HEK293 (cell line): ENCODE measurements at regions not wholly inside any gene's neighbourhood (a gene's known extent, or its start where the extent isn't known, plus 50 kb on each side); places are given as distances from the start of the nearest gene placed in this dataset.

ENCODE experiments used
- IKZF3 ChIP-seq: fragments of 450-650 bp; IDR thresholded peaks from 2 replicates; pipeline ENCODE4 v1.5.0; 2018; ENCODE audit warnings: missing biosample characterization, mild to moderate bottlenecking, missing genetic modification characterization, moderate library complexity
- YY1 ChIP-seq: fragments of 450-650 bp; formaldehyde crosslinking; IDR thresholded peaks from 2 replicates; pipeline ENCODE4 v1.5.1; 2018; ENCODE audit warnings: missing biosample characterization, missing genetic modification characterization
- ZBTB17 ChIP-seq: fragments of 450-650 bp; formaldehyde crosslinking; IDR thresholded peaks from 2 replicates; pipeline ENCODE4 v1.5.1; 2016; ENCODE audit warnings: missing biosample characterization, missing genetic modification characterization
- ZNF133 ChIP-seq: fragments of 450-650 bp; formaldehyde crosslinking; IDR thresholded peaks from 2 replicates; pipeline ENCODE4 v1.5.1; 2016; ENCODE audit warnings: missing biosample characterization, missing genetic modification characterization
- ZNF146 ChIP-seq: fragments of 450-650 bp; formaldehyde crosslinking; IDR thresholded peaks from 2 replicates; pipeline ENCODE4 v1.5.1; 2016; ENCODE audit warnings: missing biosample characterization, missing genetic modification characterization
- ZNF184 ChIP-seq: fragments of 450-650 bp; IDR thresholded peaks from 2 replicates; pipeline ENCODE4 v1.5.1; 2018; ENCODE audit warnings: missing biosample characterization, mild to moderate bottlenecking, missing genetic modification characterization
- ZNF24 ChIP-seq: fragments of 450-650 bp; formaldehyde crosslinking; IDR thresholded peaks from 2 replicates; pipeline ENCODE4 v1.5.1; 2016; ENCODE audit warnings: missing biosample characterization, missing genetic modification characterization
- ZNF274 ChIP-seq, 2 experiments: fragments of 200-500 bp in 1 of 2; fragments of 450-650 bp in 1 of 2; sonication (Bioruptor generic) in 1 of 2; formaldehyde crosslinking in 1 of 2; IDR thresholded peaks; 2 replicates each; pipeline versions ENCODE4 v1.5.1 to v1.6.1; 2014 to 2016; ENCODE audit warnings: borderline replicate concordance in 1 of 2, inconsistent platforms in 1 of 2, low read length in 1 of 2, missing biosample characterization in 1 of 2, missing genetic modification characterization in 1 of 2
- ZNF701 ChIP-seq: fragments of 450-650 bp; formaldehyde crosslinking; IDR thresholded peaks from 2 replicates; pipeline ENCODE4 v1.5.1; 2016; ENCODE audit warnings: missing biosample characterization, missing genetic modification characterization
- TF ChIP-seq, protein P1 (sequence below): fragments of 450-650 bp; formaldehyde crosslinking; IDR thresholded peaks from 2 replicates; pipeline ENCODE4 v1.5.1; 2016; ENCODE audit warnings: missing biosample characterization, missing genetic modification characterization
- TF ChIP-seq, protein P2 (sequence below): sonication (generic); formaldehyde crosslinking; IDR thresholded peaks from 2 replicates; pipeline ENCODE4 v1.8.1; 2022; ENCODE audit warnings: mild to moderate bottlenecking, moderate library complexity, missing genetic modification reagents
- TF ChIP-seq, protein P3 (sequence below): fragments of 450-650 bp; IDR thresholded peaks from 2 replicates; pipeline ENCODE4 v1.5.1; 2018; ENCODE audit warnings: missing biosample characterization, missing genetic modification characterization
- TF ChIP-seq, protein P4 (sequence below): fragments of 450-650 bp; formaldehyde crosslinking; IDR thresholded peaks from 2 replicates; pipeline ENCODE4 v1.5.1; 2016; ENCODE audit warnings: missing biosample characterization, missing genetic modification characterization

DNA sequence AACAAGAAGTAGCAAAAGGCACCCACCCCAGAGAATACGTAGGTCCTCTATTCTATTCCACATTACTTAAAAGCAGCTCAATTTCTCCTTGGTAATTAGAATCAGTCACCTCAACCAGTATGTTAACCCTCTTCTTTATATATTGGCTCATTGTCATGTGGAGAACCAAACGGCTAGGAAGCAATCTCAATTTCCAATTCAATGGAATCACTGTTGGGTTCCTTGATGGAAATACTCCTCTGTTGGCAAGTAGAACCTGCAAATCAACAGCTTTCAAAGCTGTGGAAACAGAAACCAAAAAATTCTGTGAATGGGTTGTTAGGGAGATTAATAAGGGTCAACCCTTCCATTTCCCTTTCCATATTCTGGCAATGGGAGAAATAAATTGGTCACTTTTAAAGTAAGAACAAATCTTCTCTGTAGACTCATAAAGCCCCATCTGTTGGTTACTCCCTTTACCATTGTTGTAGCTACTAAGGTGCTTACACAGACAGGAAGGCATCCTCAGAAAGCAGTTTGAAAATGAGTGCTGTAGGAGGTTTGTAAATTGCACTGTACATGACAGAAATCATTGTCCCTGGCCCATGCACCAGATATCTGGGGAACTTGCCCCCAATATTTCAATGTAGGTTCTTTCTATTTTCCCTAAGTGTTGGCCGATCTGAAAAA is 138.6 kb upstream of the UFM1 start:
- TF ChIP-seq ZBTB17 (tag by site-specific recombination) = no peak
- TF ChIP-seq ZNF701 = no peak
- TF ChIP-seq, protein P1, sequence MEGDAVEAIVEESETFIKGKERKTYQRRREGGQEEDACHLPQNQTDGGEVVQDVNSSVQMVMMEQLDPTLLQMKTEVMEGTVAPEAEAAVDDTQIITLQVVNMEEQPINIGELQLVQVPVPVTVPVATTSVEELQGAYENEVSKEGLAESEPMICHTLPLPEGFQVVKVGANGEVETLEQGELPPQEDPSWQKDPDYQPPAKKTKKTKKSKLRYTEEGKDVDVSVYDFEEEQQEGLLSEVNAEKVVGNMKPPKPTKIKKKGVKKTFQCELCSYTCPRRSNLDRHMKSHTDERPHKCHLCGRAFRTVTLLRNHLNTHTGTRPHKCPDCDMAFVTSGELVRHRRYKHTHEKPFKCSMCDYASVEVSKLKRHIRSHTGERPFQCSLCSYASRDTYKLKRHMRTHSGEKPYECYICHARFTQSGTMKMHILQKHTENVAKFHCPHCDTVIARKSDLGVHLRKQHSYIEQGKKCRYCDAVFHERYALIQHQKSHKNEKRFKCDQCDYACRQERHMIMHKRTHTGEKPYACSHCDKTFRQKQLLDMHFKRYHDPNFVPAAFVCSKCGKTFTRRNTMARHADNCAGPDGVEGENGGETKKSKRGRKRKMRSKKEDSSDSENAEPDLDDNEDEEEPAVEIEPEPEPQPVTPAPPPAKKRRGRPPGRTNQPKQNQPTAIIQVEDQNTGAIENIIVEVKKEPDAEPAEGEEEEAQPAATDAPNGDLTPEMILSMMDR = no peak
- TF ChIP-seq ZNF274 (IDR thresholded peaks at IDR 0.05; ENCODE audit: low read length) = no peak
- no peak for TF ChIP-seq ZNF274 (tag by site-specific recombination; IDR thresholded peaks at IDR 0.05; ENCODE audit: borderline replicate concordance)
- TF ChIP-seq ZNF24 = no peak
- TF ChIP-seq ZNF146 (tag by site-specific recombination) = no peak
- TF ChIP-seq, protein P2, sequence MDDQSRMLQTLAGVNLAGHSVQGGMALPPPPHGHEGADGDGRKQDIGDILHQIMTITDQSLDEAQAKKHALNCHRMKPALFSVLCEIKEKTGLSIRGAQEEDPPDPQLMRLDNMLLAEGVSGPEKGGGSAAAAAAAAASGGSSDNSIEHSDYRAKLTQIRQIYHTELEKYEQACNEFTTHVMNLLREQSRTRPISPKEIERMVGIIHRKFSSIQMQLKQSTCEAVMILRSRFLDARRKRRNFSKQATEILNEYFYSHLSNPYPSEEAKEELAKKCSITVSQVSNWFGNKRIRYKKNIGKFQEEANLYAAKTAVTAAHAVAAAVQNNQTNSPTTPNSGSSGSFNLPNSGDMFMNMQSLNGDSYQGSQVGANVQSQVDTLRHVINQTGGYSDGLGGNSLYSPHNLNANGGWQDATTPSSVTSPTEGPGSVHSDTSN = no peak
- no peak for TF ChIP-seq IKZF3 (tag by site-specific recombination)
- TF ChIP-seq, protein P3, sequence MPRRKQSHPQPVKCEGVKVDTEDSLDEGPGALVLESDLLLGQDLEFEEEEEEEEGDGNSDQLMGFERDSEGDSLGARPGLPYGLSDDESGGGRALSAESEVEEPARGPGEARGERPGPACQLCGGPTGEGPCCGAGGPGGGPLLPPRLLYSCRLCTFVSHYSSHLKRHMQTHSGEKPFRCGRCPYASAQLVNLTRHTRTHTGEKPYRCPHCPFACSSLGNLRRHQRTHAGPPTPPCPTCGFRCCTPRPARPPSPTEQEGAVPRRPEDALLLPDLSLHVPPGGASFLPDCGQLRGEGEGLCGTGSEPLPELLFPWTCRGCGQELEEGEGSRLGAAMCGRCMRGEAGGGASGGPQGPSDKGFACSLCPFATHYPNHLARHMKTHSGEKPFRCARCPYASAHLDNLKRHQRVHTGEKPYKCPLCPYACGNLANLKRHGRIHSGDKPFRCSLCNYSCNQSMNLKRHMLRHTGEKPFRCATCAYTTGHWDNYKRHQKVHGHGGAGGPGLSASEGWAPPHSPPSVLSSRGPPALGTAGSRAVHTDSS (tag by site-specific recombination) = no peak
- TF ChIP-seq YY1 (tag by site-specific recombination) = no peak
- TF ChIP-seq ZNF133 (tag by site-specific recombination) = no peak
- TF ChIP-seq, protein P4, sequence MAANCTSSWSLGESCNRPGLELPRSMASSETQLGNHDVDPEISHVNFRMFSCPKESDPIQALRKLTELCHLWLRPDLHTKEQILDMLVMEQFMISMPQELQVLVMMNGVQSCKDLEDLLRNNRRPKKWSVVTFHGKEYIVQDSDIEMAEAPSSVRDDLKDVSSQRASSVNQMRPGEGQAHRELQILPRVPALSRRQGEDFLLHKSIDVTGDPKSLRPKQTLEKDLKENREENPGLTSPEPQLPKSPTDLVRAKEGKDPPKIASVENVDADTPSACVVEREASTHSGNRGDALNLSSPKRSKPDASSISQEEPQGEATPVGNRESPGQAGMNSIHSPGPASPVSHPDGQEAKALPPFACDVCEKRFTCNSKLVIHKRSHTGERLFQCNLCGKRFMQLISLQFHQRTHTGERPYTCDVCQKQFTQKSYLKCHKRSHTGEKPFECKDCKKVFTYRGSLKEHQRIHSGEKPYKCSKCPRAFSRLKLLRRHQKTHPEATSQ (tag by site-specific recombination) = no peak
- TF ChIP-seq ZNF184 (tag by site-specific recombination) = no peak
